OCI-LY7 (cell line): ENCODE measurements at regions not wholly inside any gene's neighbourhood (a gene's known extent, or its start where the extent isn't known, plus 50 kb on each side); places are given as distances from the start of the nearest gene placed in this dataset.

Source experiments
- BruUV-seq: library from RNA; stranded (reverse); fragments of 400-500 nt; replicated peaks from 2 replicates; lab custom pipeline; 2021; lab: Mats Ljungman, UMichigan
- CTCF ChIA-PET: fragments of 300-600 bp; sonication (Branson Sonifier 250); formaldehyde crosslinking; loops from one replicate; lab custom pipeline; 2022; ENCODE audit warnings: antibody characterized with exemption; ENCODE audit not compliant: unreplicated experiment; lab: Charles Lee
- POLR2A ChIA-PET: fragments of 300-600 bp; sonication (Branson Sonifier 250); formaldehyde crosslinking; loops from one replicate; lab custom pipeline; 2022; ENCODE audit warnings: antibody characterized with exemption; lab: Charles Lee
- DNase-seq: peaks from one replicate; pipeline ENCODE4 v3.0.0-alpha.2; 2015; ENCODE audit warnings: low spot score
- H2AFZ ChIP-seq: fragments of 200-600 bp; sonication (generic), shearing (Covaris generic); 2 replicates; pipeline ENCODE4 v1.6.1; 2014; ENCODE audit warnings: mild to moderate bottlenecking, antibody characterized with exemption, low read length, moderate library complexity
- H3K27ac ChIP-seq: fragments of 200-600 bp; sonication (generic); 2 replicates; pipeline ENCODE4 v1.5.1; 2014; ENCODE audit warnings: mixed run types, low read depth, mild to moderate bottlenecking, moderate library complexity, low read length, inconsistent platforms; ENCODE audit not compliant: poor library complexity, severe bottlenecking
- H3K36me3 ChIP-seq: fragments of 200-600 bp; sonication (generic); 2 replicates; pipeline ENCODE4 v1.6.1; 2014; ENCODE audit warnings: mild to moderate bottlenecking, antibody characterized with exemption, low read length, moderate library complexity, mixed read lengths; ENCODE audit not compliant: insufficient read depth
- H3K4me1 ChIP-seq: fragments of 200-600 bp; sonication (generic); 2 replicates; pipeline ENCODE4 v1.5.1; 2014; ENCODE audit warnings: mild to moderate bottlenecking, low read length; ENCODE audit not compliant: insufficient read depth, poor library complexity, severe bottlenecking
- H3K4me2 ChIP-seq: fragments of 200-600 bp; sonication (generic); 2 replicates; pipeline ENCODE4 v1.6.1; 2014; ENCODE audit warnings: mild to moderate bottlenecking, low read length
- H3K4me3 ChIP-seq: fragments of 200-600 bp; sonication (generic); 2 replicates; pipeline ENCODE4 v1.5.1; 2014; ENCODE audit warnings: mild to moderate bottlenecking, low read depth, low read length; ENCODE audit not compliant: poor library complexity, severe bottlenecking
- H3K79me2 ChIP-seq: fragments of 200-600 bp; sonication (generic); 2 replicates; pipeline ENCODE4 v1.6.1; 2016; ENCODE audit warnings: low read depth, mild to moderate bottlenecking, low read length, moderate library complexity, mixed read lengths; ENCODE audit not compliant: insufficient read depth
- H3K9me2 ChIP-seq: fragments of 200-600 bp; sonication (generic); 2 replicates; pipeline ENCODE4 v1.6.1; 2016; ENCODE audit warnings: mild to moderate bottlenecking, low read length, mixed read lengths; ENCODE audit not compliant: insufficient read depth
- H3K9me3 ChIP-seq: fragments of 200-600 bp; sonication (generic); 2 replicates; pipeline ENCODE4 v1.6.1; 2014; ENCODE audit warnings: mild to moderate bottlenecking, mixed run types, low read length, mixed read lengths
- H4K20me1 ChIP-seq: fragments of 200-600 bp; sonication (generic); 2 replicates; pipeline ENCODE4 v1.6.1; 2014; ENCODE audit warnings: mild to moderate bottlenecking, antibody characterized with exemption, low read length, moderate library complexity, mixed read lengths; ENCODE audit not compliant: insufficient read depth
- EZH2phosphoT487 ChIP-seq: fragments of 200-600 bp; sonication (generic); IDR thresholded peaks from 2 replicates; pipeline ENCODE4 v1.6.1; 2018; ENCODE audit warnings: low read depth, borderline replicate concordance, mild to moderate bottlenecking, mixed run types, antibody characterized with exemption, low read length, moderate library complexity, mixed read lengths
- intact Hi-C: fragments of 100-400 bp; cut with micrococcal nuclease; formaldehyde crosslinking; loops from one replicate; pipeline ENCODE4 v1.10.0; 2022; ENCODE audit not compliant: unreplicated experiment
- TF ChIP-seq, protein P1 (sequence below): fragments of 200-600 bp; sonication (generic); conservative IDR thresholded peaks from 2 replicates; pipeline ENCODE4 v1.5.1; 2014; ENCODE audit warnings: mild to moderate bottlenecking, antibody characterized with exemption, low read length, moderate library complexity, mixed read lengths

DNA sequence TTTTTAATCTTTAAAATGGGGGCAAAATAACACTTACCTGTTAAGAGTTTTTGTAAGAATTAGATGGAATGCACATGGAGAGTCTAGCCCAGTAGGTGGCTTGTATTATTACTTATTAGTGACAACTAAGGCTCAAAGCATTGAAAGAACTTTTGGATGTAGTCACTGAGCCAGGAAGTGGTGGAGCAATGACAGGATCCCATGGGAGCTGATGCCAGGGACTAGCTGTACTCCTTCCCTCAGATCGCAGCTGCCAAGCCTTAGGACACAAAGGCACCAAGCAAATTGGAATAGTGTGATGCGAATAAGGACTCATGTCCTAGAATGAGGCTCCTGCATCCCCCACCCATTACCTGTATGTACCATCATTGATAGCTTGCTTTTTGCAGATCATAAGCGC, 370.4 kb upstream of the RGMA start:
- no peak for DNase-seq
- intact Hi-C loops = no loop called here
- Histone ChIP-seq H3K9me3 (no peaks in the 10 kb centered on the region), H3K9me2 (no peaks in the 10 kb centered on the region), H3K36me3 (no peaks in the 10 kb centered on the region), H3K4me2 (no peak overlapping the region), H3K4me1 (no peaks in the 10 kb centered on the region), H4K20me1 (no peaks in the 10 kb centered on the region), H2AFZ (no peak overlapping the region), H3K27ac (no peak overlapping the region), H3K4me3 (no peak overlapping the region), H3K79me2 (no peaks in the 10 kb centered on the region)
- POLR2A ChIA-PET = no interaction called here
- no TSS peak for BruUV-seq
- TF ChIP-seq, protein P1, sequence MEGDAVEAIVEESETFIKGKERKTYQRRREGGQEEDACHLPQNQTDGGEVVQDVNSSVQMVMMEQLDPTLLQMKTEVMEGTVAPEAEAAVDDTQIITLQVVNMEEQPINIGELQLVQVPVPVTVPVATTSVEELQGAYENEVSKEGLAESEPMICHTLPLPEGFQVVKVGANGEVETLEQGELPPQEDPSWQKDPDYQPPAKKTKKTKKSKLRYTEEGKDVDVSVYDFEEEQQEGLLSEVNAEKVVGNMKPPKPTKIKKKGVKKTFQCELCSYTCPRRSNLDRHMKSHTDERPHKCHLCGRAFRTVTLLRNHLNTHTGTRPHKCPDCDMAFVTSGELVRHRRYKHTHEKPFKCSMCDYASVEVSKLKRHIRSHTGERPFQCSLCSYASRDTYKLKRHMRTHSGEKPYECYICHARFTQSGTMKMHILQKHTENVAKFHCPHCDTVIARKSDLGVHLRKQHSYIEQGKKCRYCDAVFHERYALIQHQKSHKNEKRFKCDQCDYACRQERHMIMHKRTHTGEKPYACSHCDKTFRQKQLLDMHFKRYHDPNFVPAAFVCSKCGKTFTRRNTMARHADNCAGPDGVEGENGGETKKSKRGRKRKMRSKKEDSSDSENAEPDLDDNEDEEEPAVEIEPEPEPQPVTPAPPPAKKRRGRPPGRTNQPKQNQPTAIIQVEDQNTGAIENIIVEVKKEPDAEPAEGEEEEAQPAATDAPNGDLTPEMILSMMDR = no peak
- TF ChIP-seq EZH2phosphoT487 = no peak
- CTCF ChIA-PET = no interaction called here

DNA sequence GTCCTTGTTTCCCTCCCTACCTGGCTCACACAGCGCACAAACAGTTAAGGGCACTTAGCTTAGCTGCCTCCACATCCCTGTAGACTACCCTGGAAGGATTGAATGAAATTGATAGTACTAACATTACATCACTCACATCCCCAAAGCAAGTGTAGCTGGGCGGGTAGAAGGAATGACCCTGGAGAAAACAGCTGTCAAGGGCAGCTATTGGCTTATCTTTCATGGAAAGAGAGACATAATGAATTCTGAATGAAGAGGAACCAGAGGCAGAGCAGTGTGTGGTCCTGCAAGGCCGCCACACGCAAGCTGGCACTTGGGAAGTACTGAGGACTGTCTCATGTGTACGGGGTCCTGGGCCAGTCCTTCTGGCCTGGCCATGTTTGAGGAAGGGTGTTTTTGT, 369.6 kb upstream of the RGMA start:
- H4K20me1 ChIP-seq = no peaks in the 10 kb centered on the region
- H2AFZ ChIP-seq = no peak overlapping the region
- CTCF ChIA-PET = no interaction called here

DNA sequence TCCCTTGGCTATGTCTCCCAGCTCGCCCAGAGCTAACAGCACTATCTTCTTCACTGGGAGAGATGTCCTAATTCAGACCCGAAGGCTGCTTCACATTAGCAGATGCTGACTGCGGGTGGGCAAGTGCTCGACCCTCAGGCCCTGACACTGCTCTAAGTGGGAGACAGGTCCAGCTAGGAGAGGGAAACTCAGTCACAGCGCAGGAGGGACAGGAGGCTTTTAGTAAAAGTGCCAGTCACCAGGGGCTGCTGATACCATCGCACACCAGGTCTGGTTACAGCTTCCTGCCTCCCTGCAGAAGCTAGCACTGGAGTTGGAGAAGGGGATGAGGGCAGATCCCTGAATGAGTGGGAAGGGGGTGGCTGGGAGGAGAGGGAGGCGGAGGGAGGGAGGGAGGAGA, 365.8 kb upstream of the RGMA start:
- intact Hi-C loops = no loop called here
- CTCF ChIA-PET = no interaction called here
- Histone ChIP-seq H3K9me2 (no peaks in the 10 kb centered on the region), H3K4me2 (no peak overlapping the region), H3K27ac (no peak overlapping the region), H3K9me3 (no peaks in the 10 kb centered on the region), H2AFZ (no peak overlapping the region), H4K20me1 (no peaks in the 10 kb centered on the region), H3K4me1 (no peaks in the 10 kb centered on the region), H3K4me3 (no peak overlapping the region), H3K79me2 (no peaks in the 10 kb centered on the region), H3K36me3 (no peaks in the 10 kb centered on the region)
- TF ChIP-seq EZH2phosphoT487 = no peak
- TF ChIP-seq, protein P1 = no peak
- POLR2A ChIA-PET = interaction anchor here (0.7 kb wide), 2 partner anchors 384 to 1123 kb away, joined by 3 read pairs; no protein-coding TSS in a partner anchor
- DNase-seq = no peak
- BruUV-seq = no TSS peak

More for the DNA sequence above, 369.6 kb upstream of the RGMA start:
- Histone ChIP-seq H3K79me2 (no peaks in the 10 kb centered on the region), H3K4me3 (no peak overlapping the region), H3K27ac (no peak overlapping the region), H3K9me3 (no peaks in the 10 kb centered on the region), H3K36me3 (no peaks in the 10 kb centered on the region), H3K4me2 (no peak overlapping the region), H3K9me2 (no peaks in the 10 kb centered on the region), H3K4me1 (no peaks in the 10 kb centered on the region)
- TF ChIP-seq, protein P1 = no peak
- no peak for TF ChIP-seq EZH2phosphoT487
- DNase-seq = no peak
- BruUV-seq = no TSS peak
- POLR2A ChIA-PET = no interaction called here
- intact Hi-C loops = no loop called here
